NCI-H146 treated with DMSO at 0.1 percent for 48 hours (cell line): ENCODE measurements at regions not wholly inside any gene's neighbourhood (a gene's known extent, or its start where the extent isn't known, plus 50 kb on each side); places are given as distances from the start of the nearest gene placed in this dataset.

Experiments
- DNase-seq: peaks from one replicate; lab custom pipeline; 2025; ENCODE audit not compliant: unreplicated experiment; lab: John Stamatoyannopoulos, UW

- DNase-seq = no peak
Observed at GRCh38 chr12:89257340-89257739, 95.0 kb downstream of the DUSP6 start.

- DNase-seq = no peak
Observed at GRCh38 chr12:89256060-89256459, 96.2 kb downstream of the DUSP6 start.

- no peak for DNase-seq
Observed at GRCh38 chr12:89253488-89253887, 98.8 kb downstream of the DUSP6 start.

GRCh38 chr12:89252284-89252683 is 100.0 kb downstream of the DUSP6 start:
- DNase-seq = no peak

GRCh38 chr12:89251342-89252271 is 100.7 kb downstream of the DUSP6 start:
- DNase-seq = no peak

GRCh38 chr12:89250636-89251035 is 101.7 kb downstream of the DUSP6 start:
- no peak for DNase-seq

- DNase-seq = no peak
Observed at GRCh38 chr12:89250213-89250612, 102.1 kb downstream of the DUSP6 start.

- no peak for DNase-seq
Observed at GRCh38 chr12:89247967-89248366, 104.3 kb downstream of the DUSP6 start.

- DNase-seq = peak; percentile 93
Observed at GRCh38 chr12:89247541-89247942, 104.8 kb downstream of the DUSP6 start.

GRCh38 chr12:89245090-89245489 is 107.2 kb downstream of the DUSP6 start:
- DNase-seq = no peak

- DNase-seq = no peak
Observed at GRCh38 chr12:89244536-89244935, 107.8 kb downstream of the DUSP6 start.

- DNase-seq = no peak
Observed at GRCh38 chr12:89243771-89244170, 108.5 kb downstream of the DUSP6 start.

- DNase-seq = no peak
Observed at GRCh38 chr12:89239534-89239933, 112.8 kb downstream of the DUSP6 start.

GRCh38 chr12:89238593-89238992 is 113.7 kb downstream of the DUSP6 start:
- no peak for DNase-seq

GRCh38 chr12:89237763-89238162 is 114.5 kb downstream of the DUSP6 start:
- no peak for DNase-seq

GRCh38 chr12:89236748-89237383 is 115.4 kb downstream of the DUSP6 start:
- no peak for DNase-seq

GRCh38 chr12:89236237-89236636 is 116.1 kb downstream of the DUSP6 start:
- no peak for DNase-seq

GRCh38 chr12:89235189-89235993 is 116.9 kb downstream of the DUSP6 start:
- DNase-seq = no peak

GRCh38 chr12:89234324-89235114 is 117.8 kb downstream of the DUSP6 start:
- no peak for DNase-seq

GRCh38 chr12:89231686-89232085 is 120.6 kb downstream of the DUSP6 start:
- DNase-seq = no peak
